Fibroblast of villous mesenchyme (primary cell): ENCODE measurements at regions not wholly inside any gene's neighbourhood (a gene's known extent, or its start where the extent isn't known, plus 50 kb on each side); places are given as distances from the start of the nearest gene placed in this dataset.

ENCODE experiments used
- DNase-seq: peaks from one replicate; pipeline ENCODE4 v3.0.0-alpha.2; 2010; ENCODE audit warnings: low read depth
- H3K4me3 ChIP-seq: 2 replicates; pipeline ENCODE4 v1.5.1; 2011; ENCODE audit warnings: low read depth, mild to moderate bottlenecking, low read length
- TF ChIP-seq, protein P1 (sequence below): IDR thresholded peaks from 2 replicates; pipeline ENCODE4 v1.5.1; 2012; ENCODE audit warnings: low read depth, mild to moderate bottlenecking, low read length; ENCODE audit not compliant: insufficient read depth

GRCh38 chr15:95087253-95087609, 855.9 kb downstream of the MCTP2 start:
- peak; percentile 77 for DNase-seq
- TF ChIP-seq, protein P1, sequence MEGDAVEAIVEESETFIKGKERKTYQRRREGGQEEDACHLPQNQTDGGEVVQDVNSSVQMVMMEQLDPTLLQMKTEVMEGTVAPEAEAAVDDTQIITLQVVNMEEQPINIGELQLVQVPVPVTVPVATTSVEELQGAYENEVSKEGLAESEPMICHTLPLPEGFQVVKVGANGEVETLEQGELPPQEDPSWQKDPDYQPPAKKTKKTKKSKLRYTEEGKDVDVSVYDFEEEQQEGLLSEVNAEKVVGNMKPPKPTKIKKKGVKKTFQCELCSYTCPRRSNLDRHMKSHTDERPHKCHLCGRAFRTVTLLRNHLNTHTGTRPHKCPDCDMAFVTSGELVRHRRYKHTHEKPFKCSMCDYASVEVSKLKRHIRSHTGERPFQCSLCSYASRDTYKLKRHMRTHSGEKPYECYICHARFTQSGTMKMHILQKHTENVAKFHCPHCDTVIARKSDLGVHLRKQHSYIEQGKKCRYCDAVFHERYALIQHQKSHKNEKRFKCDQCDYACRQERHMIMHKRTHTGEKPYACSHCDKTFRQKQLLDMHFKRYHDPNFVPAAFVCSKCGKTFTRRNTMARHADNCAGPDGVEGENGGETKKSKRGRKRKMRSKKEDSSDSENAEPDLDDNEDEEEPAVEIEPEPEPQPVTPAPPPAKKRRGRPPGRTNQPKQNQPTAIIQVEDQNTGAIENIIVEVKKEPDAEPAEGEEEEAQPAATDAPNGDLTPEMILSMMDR, result no peak

GRCh38 chr15:95091444-95091843, 860.1 kb downstream of the MCTP2 start:
- no peak for DNase-seq
- TF ChIP-seq, protein P1, result no peak
- no peak overlapping the region for H3K4me3 ChIP-seq

More at GRCh38 chr15:95087253-95087609, 855.9 kb downstream of the MCTP2 start:
- no peak overlapping the region for H3K4me3 ChIP-seq

DNA sequence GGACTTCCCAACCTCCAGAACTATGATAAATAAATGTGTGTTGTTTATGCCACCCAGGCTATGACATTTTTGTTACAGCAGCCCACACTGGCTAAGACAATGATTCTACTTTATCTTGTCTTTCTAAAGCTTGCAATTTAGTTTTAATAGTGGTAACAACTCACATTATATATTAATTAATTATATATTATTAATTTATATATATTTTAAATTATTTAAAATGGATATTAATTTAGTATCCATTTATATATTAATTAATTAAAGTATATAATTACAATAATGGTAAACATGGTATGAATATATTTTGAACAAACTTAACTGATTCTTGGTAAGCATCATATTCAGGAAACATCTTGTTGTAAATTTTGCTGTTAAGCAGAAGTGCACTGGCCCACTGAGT, 863.9 kb downstream of the MCTP2 start:
- DNase-seq, result no peak
- TF ChIP-seq, protein P1, result no peak
- no peak overlapping the region for H3K4me3 ChIP-seq

DNA sequence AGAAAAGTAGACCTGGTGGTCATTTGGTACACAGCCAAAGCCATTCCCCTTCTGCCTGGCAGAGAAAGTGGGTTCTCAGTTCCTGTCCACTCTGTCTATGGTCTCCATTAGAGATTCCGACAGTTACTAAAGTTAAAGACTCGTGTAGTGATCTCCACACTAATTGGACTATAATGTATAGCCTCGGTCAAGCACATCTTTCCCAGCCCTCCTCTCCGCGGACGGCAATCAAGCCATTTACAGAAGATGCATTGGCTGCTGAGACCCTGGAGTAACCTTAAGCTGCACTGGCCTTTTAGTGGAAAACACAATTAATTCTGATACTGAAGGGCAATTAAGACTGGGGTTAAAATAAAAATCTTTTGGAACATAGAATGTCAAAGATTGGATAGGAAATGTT, 865.3 kb downstream of the MCTP2 start:
- no peak overlapping the region for H3K4me3 ChIP-seq
- TF ChIP-seq, protein P1, result no peak
- no peak for DNase-seq

DNA sequence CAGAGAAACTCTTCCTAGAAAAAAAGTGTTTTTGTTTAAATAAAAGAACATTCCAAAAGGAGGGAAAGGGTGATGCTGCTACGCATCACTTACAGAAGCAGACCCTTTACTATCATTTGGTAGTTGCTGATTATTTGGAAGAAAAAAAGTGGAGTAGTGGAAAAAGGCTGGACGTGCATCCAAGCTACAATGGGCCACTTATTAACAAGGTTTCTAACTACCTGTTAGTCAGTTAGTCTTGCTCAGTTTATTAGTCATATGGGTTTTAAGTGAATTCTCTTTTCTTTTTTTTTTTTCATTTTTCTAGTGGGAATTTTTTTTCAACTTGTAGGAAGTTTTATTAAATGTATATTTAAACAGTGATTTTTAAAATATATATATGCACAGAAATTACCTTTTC, 866.0 kb downstream of the MCTP2 start:
- TF ChIP-seq, protein P1, result no peak
- no peak for DNase-seq
- no peak overlapping the region for H3K4me3 ChIP-seq

GRCh38 chr15:95105229-95105628, 873.9 kb downstream of the MCTP2 start:
- no peak overlapping the region for H3K4me3 ChIP-seq
- DNase-seq, result peak; percentile 37
- TF ChIP-seq, protein P1, result no peak

DNA sequence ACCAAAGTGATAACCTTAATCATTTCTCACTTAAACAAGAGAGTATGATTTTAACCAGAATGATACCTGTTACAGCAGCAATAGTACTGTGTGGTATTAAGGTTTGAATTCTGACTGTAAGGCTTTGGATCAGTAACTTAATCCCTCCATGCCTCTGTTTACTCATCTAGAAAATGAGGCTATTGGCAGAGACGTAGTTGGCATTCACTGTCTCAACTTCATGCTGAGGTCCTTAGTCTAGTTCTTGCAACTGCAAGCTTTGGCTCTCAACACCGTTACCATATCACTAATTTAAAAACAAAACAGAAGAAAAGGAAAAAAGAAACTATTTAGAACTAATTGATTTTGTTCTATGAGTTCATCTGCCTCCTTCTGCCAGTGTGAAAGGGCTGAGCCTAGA, 875.4 kb downstream of the MCTP2 start:
- no peak overlapping the region for H3K4me3 ChIP-seq
- TF ChIP-seq, protein P1, result no peak
- DNase-seq, result no peak
